ENCODE measurements at regions not wholly inside any gene's neighbourhood (a gene's known extent, or its start where the extent isn't known, plus 50 kb on each side); places are given as distances from the start of the nearest gene placed in this dataset.

DNA sequence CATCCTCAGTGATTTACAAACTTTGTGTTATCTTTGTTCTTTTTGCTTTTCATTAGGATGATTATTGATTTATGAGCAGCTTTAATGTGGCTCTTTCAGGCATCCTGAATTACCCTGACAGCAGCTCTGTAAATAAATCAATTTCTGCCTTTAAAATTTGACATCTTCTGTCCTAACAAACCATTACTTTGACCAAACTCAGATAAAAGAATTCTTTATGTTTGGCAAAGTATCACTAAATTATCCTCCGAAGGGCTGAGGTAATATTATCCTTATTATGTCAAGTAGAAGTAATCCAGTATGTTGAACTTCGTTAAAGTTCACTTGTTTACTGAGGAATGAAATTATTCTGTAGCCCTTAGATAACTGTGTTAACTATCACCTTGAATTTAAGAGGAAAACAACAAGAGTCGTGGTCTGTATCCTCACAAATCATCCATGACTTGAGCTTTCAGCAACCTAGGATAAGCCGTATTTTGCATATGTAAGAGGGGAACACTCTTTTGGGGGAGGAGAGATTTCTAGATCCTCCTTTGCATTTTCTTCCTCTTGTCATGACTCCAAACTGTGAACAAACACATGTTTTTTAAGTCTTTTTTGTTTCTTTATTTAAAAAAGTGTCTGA, 173.2 kb upstream of the STAC start:
- TF ChIP-seq, protein P1, sequence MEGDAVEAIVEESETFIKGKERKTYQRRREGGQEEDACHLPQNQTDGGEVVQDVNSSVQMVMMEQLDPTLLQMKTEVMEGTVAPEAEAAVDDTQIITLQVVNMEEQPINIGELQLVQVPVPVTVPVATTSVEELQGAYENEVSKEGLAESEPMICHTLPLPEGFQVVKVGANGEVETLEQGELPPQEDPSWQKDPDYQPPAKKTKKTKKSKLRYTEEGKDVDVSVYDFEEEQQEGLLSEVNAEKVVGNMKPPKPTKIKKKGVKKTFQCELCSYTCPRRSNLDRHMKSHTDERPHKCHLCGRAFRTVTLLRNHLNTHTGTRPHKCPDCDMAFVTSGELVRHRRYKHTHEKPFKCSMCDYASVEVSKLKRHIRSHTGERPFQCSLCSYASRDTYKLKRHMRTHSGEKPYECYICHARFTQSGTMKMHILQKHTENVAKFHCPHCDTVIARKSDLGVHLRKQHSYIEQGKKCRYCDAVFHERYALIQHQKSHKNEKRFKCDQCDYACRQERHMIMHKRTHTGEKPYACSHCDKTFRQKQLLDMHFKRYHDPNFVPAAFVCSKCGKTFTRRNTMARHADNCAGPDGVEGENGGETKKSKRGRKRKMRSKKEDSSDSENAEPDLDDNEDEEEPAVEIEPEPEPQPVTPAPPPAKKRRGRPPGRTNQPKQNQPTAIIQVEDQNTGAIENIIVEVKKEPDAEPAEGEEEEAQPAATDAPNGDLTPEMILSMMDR (IDR thresholded peaks at IDR 0.05; ENCODE audit: control extremely low read depth, extremely low read depth) = no peak
- no peak for ATAC-seq (ENCODE audit: insufficient read depth, low FRiP score)

DNA sequence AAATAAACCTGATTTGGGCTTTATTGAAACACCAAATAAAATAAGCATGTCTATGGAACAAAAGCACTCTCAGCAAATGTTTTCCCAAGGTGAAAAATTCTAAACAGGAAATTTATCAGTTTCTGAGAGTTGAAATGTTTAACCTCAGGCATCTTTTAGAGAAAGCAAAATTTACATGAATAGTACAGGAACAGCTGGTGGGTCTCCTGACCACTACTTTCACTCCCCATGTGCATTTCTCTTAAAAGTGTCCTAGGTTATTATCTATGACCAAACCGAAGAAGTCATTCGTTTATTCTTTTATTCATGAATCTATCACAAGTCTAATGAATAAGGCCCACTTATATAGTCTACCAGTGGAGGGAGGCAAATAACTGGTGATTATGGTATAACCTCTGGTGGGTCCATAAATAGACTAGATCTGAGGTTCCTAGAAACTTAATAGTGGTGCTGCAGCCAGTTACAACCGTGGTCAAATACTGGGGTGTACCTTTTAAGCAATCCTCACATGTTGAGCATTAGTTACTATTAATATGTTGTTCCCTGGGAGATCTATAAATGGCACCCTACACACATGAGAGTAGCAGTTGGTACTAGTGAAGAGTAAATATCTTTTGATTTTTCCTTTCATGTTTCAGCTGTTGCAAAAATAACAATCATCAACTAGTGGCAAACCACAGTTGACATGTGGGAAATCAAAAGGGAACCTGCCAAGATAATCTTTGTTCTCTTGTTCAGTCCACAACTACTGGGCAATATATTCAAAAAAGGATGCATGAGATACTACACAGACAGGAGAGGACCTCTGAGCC, 169.3 kb upstream of the STAC start:
- no peak overlapping the region for H3K9ac ChIP-seq (ENCODE audit: insufficient read depth in 1 of 2, low read length in 2 of 2)
- WGBS, 2 donors = 76 to 82% methylated on average over 3 of the region's 3 CpGs
- no peak overlapping the region for H3K4me3 ChIP-seq
- DNase-seq (no peak), ATAC-seq (ENCODE audit: insufficient read depth, low FRiP score) (no peak)
- peaks cover 0 to 2% (median 0%) of the 10 kb centered on the region in 5 donors for H3K4me1 ChIP-seq (ENCODE audit: control insufficient read depth in 5 of 5, insufficient read depth in 5 of 5, low read length in 5 of 5)
- H3K9me3 ChIP-seq (ENCODE audit: control insufficient read depth in 4 of 4, insufficient read depth in 3 of 4, low read length in 3 of 4) = no peaks in the 10 kb centered on the region
- no peak overlapping the region for H3K27ac ChIP-seq (ENCODE audit: low read depth in 1 of 2, low read length in 1 of 2)
- no peaks in the 10 kb centered on the region for H3K27me3 ChIP-seq (ENCODE audit: control insufficient read depth in 3 of 3, insufficient read depth in 3 of 3, low read length in 2 of 3)
- TF ChIP-seq, protein P1 (IDR thresholded peaks at IDR 0.05; ENCODE audit: control extremely low read depth, extremely low read depth) = no peak
- no peaks in the 10 kb centered on the region for H3K36me3 ChIP-seq (ENCODE audit: control insufficient read depth in 4 of 4, insufficient read depth in 4 of 4, low read length in 4 of 4)

More for the DNA sequence above, 173.2 kb upstream of the STAC start:
- H3K4me1 ChIP-seq (ENCODE audit: control insufficient read depth in 5 of 5, insufficient read depth in 5 of 5, low read length in 5 of 5) = no peaks in the 10 kb centered on the region
- no peak overlapping the region for H3K27ac ChIP-seq (ENCODE audit: low read depth in 1 of 2, low read length in 1 of 2)
- H3K4me3 ChIP-seq = no peak overlapping the region
- H3K36me3 ChIP-seq (ENCODE audit: control insufficient read depth in 4 of 4, insufficient read depth in 4 of 4, low read length in 4 of 4) = no peaks in the 10 kb centered on the region
- WGBS, 2 donors = 50 to 59% methylated on average over 4 of the region's 4 CpGs
- no peak for DNase-seq
- no peak overlapping the region for H3K9ac ChIP-seq (ENCODE audit: insufficient read depth in 1 of 2, low read length in 2 of 2)
- H3K9me3 ChIP-seq (ENCODE audit: control insufficient read depth in 4 of 4, insufficient read depth in 3 of 4, low read length in 3 of 4) = no peaks in the 10 kb centered on the region
- no peaks in the 10 kb centered on the region for H3K27me3 ChIP-seq (ENCODE audit: control insufficient read depth in 3 of 3, insufficient read depth in 3 of 3, low read length in 2 of 3)

DNA sequence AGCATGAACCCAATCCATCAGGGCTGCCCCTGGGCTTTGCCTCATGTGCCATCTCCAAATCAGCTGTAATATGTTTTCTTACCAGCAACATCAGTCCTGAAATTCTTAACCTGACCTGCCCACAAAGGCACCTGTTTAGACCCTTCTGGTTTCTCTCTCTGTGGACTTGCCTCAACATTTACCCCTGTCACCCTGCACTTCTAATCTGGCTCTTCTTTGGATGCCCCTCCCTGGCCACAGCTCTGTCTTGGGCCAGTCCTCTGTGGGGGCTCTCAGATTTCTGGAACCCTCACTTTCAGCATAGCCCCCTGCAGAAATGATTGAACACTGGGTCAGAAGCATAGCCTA, 168.7 kb upstream of the STAC start:
- no peaks in the 10 kb centered on the region for H3K9me3 ChIP-seq (ENCODE audit: control insufficient read depth in 4 of 4, insufficient read depth in 3 of 4, low read length in 3 of 4)
- TF ChIP-seq, protein P1 (IDR thresholded peaks at IDR 0.05; ENCODE audit: control extremely low read depth, extremely low read depth) = no peak
- no peak overlapping the region for H3K4me3 ChIP-seq
- ATAC-seq (ENCODE audit: insufficient read depth, low FRiP score) (no peak), DNase-seq (no peak)
- no peaks in the 10 kb centered on the region for H3K36me3 ChIP-seq (ENCODE audit: control insufficient read depth in 4 of 4, insufficient read depth in 4 of 4, low read length in 4 of 4)
- H3K27ac ChIP-seq (ENCODE audit: low read depth in 1 of 2, low read length in 1 of 2) = no peak overlapping the region
- H3K9ac ChIP-seq (ENCODE audit: insufficient read depth in 1 of 2, low read length in 2 of 2) = no peak overlapping the region
- H3K4me1 ChIP-seq (ENCODE audit: control insufficient read depth in 5 of 5, insufficient read depth in 5 of 5, low read length in 5 of 5) = peaks cover 0 to 2% (median 0%) of the 10 kb centered on the region in 5 donors
- no peaks in the 10 kb centered on the region for H3K27me3 ChIP-seq (ENCODE audit: control insufficient read depth in 3 of 3, insufficient read depth in 3 of 3, low read length in 2 of 3)

Data from lung (tissue), 11 donors.